ENCODE measurements at regions not wholly inside any gene's neighbourhood (a gene's known extent, or its start where the extent isn't known, plus 50 kb on each side); places are given as distances from the start of the nearest gene placed in this dataset.

GRCh38 chr21:15152591-15152990 is 87.8 kb upstream of the NRIP1 start:
- DNase-seq, result no peak

- no peak for DNase-seq
Measured at GRCh38 chr21:15159382-15160020, 94.7 kb upstream of the NRIP1 start.

- no peak for DNase-seq
Measured at GRCh38 chr21:15160136-15160535, 95.3 kb upstream of the NRIP1 start.

- no peak for DNase-seq
Measured at GRCh38 chr21:15162921-15163320, 98.1 kb upstream of the NRIP1 start.

GRCh38 chr21:15164273-15164672 is 99.5 kb upstream of the NRIP1 start:
- no peak for DNase-seq

- no peak for DNase-seq
Measured at GRCh38 chr21:15164678-15165303, 100.0 kb upstream of the NRIP1 start.

GRCh38 chr21:15170614-15171013 is 105.8 kb upstream of the NRIP1 start:
- DNase-seq, result no peak

- DNase-seq, result no peak
Measured at GRCh38 chr21:15171546-15171945, 106.7 kb upstream of the NRIP1 start.

- DNase-seq, result no peak
Measured at GRCh38 chr21:15172963-15173362, 108.2 kb upstream of the NRIP1 start.

GRCh38 chr21:15174923-15175322 is 110.1 kb upstream of the NRIP1 start:
- DNase-seq, result no peak

GRCh38 chr21:15182731-15183130 is 117.9 kb upstream of the NRIP1 start:
- no peak for DNase-seq

- no peak for DNase-seq
Measured at GRCh38 chr21:15183813-15184257, 119.0 kb upstream of the NRIP1 start.

GRCh38 chr21:15190412-15190811 is 125.6 kb upstream of the NRIP1 start:
- no peak for DNase-seq

GRCh38 chr21:15190837-15191236 is 126.0 kb upstream of the NRIP1 start:
- peak; percentile 21 for DNase-seq

GRCh38 chr21:15191342-15191741 is 126.5 kb upstream of the NRIP1 start:
- DNase-seq, result no peak

- DNase-seq, result no peak
Measured at GRCh38 chr21:15192243-15192642, 127.4 kb upstream of the NRIP1 start.

GRCh38 chr21:15193937-15194336 is 129.1 kb upstream of the NRIP1 start:
- no peak for DNase-seq

GRCh38 chr21:15195104-15195503 is 130.3 kb upstream of the NRIP1 start:
- DNase-seq, result no peak

- no peak for DNase-seq
Measured at GRCh38 chr21:15195768-15196167, 131.0 kb upstream of the NRIP1 start.

GRCh38 chr21:15197696-15198095 is 132.9 kb upstream of the NRIP1 start:
- no peak for DNase-seq

- DNase-seq, result peak; percentile 56
Measured at GRCh38 chr21:15199414-15200383, 134.9 kb upstream of the NRIP1 start.

GRCh38 chr21:15203740-15204139 is 138.9 kb upstream of the NRIP1 start:
- DNase-seq, result no peak

GRCh38 chr21:15204140-15204969 is 139.6 kb upstream of the NRIP1 start:
- DNase-seq, result no peak
